ENCODE measurements at regions not wholly inside any gene's neighbourhood (a gene's known extent, or its start where the extent isn't known, plus 50 kb on each side); places are given as distances from the start of the nearest gene placed in this dataset.

GRCh38 chr5:10073441-10074104 lies 176.1 kb downstream of the ATPSCKMT start:
- no peaks in the 10 kb centered on the region for H3K36me3 ChIP-seq (ENCODE audit: insufficient read depth, low read length)
- TF ChIP-seq RAD21 (conservative IDR thresholded peaks at IDR 0.05) = no peak
- TF ChIP-seq EP300 (conservative IDR thresholded peaks at IDR 0.05; ENCODE audit: poor library complexity, severe bottlenecking) = no peak
- TF ChIP-seq POLR2AphosphoS5 (IDR thresholded peaks at IDR 0.05) = no peak
- TF ChIP-seq MXI1 (conservative IDR thresholded peaks at IDR 0.05; ENCODE audit: poor library complexity, severe bottlenecking) = no peak
- TF ChIP-seq TAF1 (IDR thresholded peaks at IDR 0.05; ENCODE audit: low read depth) = no peak
- no peak for TF ChIP-seq SMC3 (conservative IDR thresholded peaks at IDR 0.05; ENCODE audit: poor library complexity)
- no peak for TF ChIP-seq CTCF (IDR thresholded peaks at IDR 0.05; ENCODE audit: poor library complexity, severe bottlenecking)
- no peak for TF ChIP-seq EZH2 (IDR thresholded peaks at IDR 0.05; ENCODE audit: borderline replicate concordance, insufficient read depth, low read length, poor library complexity, severe bottlenecking)
- TF ChIP-seq, protein P1, sequence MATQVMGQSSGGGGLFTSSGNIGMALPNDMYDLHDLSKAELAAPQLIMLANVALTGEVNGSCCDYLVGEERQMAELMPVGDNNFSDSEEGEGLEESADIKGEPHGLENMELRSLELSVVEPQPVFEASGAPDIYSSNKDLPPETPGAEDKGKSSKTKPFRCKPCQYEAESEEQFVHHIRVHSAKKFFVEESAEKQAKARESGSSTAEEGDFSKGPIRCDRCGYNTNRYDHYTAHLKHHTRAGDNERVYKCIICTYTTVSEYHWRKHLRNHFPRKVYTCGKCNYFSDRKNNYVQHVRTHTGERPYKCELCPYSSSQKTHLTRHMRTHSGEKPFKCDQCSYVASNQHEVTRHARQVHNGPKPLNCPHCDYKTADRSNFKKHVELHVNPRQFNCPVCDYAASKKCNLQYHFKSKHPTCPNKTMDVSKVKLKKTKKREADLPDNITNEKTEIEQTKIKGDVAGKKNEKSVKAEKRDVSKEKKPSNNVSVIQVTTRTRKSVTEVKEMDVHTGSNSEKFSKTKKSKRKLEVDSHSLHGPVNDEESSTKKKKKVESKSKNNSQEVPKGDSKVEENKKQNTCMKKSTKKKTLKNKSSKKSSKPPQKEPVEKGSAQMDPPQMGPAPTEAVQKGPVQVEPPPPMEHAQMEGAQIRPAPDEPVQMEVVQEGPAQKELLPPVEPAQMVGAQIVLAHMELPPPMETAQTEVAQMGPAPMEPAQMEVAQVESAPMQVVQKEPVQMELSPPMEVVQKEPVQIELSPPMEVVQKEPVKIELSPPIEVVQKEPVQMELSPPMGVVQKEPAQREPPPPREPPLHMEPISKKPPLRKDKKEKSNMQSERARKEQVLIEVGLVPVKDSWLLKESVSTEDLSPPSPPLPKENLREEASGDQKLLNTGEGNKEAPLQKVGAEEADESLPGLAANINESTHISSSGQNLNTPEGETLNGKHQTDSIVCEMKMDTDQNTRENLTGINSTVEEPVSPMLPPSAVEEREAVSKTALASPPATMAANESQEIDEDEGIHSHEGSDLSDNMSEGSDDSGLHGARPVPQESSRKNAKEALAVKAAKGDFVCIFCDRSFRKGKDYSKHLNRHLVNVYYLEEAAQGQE (IDR thresholded peaks at IDR 0.05; ENCODE audit: borderline replicate concordance) = no peak
- H3K4me3 ChIP-seq (ENCODE audit: low read length) = no peak overlapping the region
- H2AFZ ChIP-seq (ENCODE audit: low read depth, low read length) = no peak overlapping the region
- no peak overlapping the region for H3K9ac ChIP-seq (ENCODE audit: low read length)
- H4K20me1 ChIP-seq (ENCODE audit: insufficient read depth) = no peaks in the 10 kb centered on the region
- H3K4me2 ChIP-seq (ENCODE audit: low read length) = no peak overlapping the region
- H3K9me2 ChIP-seq (ENCODE audit: insufficient read depth, low read length) = no peaks in the 10 kb centered on the region
- no peaks in the 10 kb centered on the region for H3K79me2 ChIP-seq (replicated peaks; ENCODE audit: insufficient read depth, low read length)
- H3K27ac ChIP-seq (ENCODE audit: low read length) = no peak overlapping the region
- H3F3A ChIP-seq (ENCODE audit: insufficient read depth, low read length, poor library complexity, severe bottlenecking) = no peaks in the 10 kb centered on the region
- H3K27me3 ChIP-seq (ENCODE audit: insufficient read depth, low read depth, low read length) = no peaks in the 10 kb centered on the region
- no peaks in the 10 kb centered on the region for H3K9me3 ChIP-seq (ENCODE audit: low read length)

DNA sequence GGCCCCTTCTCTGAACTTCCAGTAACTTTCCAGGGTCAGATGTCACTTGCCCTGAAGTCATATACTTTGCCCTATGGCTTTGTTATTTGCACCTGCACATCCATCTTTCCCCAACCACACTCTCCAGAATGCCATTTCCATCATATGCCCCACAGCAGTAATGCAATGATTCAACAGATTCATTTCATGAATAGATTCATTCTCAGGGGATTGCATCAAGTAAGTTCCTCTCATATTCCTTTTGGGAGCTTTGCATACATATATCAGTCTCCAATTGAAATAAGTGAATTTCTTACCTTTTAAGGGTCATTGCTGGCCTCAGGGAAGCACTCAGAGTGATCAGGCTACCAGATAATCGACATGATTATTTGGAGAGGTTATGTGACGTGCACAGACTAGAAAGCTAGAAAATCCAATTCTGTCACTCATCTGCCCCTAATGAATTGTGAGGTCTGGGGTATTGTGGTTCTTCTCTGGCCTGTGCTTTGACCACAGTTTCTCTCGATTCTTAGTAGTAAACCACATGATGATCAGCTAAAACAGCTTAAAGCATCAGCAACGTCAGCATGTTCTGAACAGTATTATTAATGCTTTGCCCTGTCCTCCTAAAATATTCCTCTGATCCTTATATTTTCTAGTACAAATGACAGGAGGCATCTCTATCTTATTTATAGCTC lies 179.9 kb downstream of the ATPSCKMT start:
- no peak overlapping the region for H3K9ac ChIP-seq (ENCODE audit: low read length)
- H3K79me2 ChIP-seq (replicated peaks; ENCODE audit: insufficient read depth, low read length) = no peaks in the 10 kb centered on the region
- no peaks in the 10 kb centered on the region for H3K27me3 ChIP-seq (ENCODE audit: insufficient read depth, low read depth, low read length)
- no peaks in the 10 kb centered on the region for H3K9me2 ChIP-seq (ENCODE audit: insufficient read depth, low read length)
- no peak overlapping the region for H2AFZ ChIP-seq (ENCODE audit: low read depth, low read length)
- H3K4me3 ChIP-seq (ENCODE audit: low read length) = no peak overlapping the region
- no peaks in the 10 kb centered on the region for H4K20me1 ChIP-seq (ENCODE audit: insufficient read depth)
- no peak overlapping the region for H3K4me2 ChIP-seq (ENCODE audit: low read length)
- H3F3A ChIP-seq (ENCODE audit: insufficient read depth, low read length, poor library complexity, severe bottlenecking) = no peaks in the 10 kb centered on the region
- no peaks in the 10 kb centered on the region for H3K36me3 ChIP-seq (ENCODE audit: insufficient read depth, low read length)
- no peak overlapping the region for H3K27ac ChIP-seq (ENCODE audit: low read length)
- TF ChIP-seq TAF1 (IDR thresholded peaks at IDR 0.05; ENCODE audit: low read depth) (no peak), EP300 (conservative IDR thresholded peaks at IDR 0.05; ENCODE audit: poor library complexity, severe bottlenecking) (no peak), MXI1 (conservative IDR thresholded peaks at IDR 0.05; ENCODE audit: poor library complexity, severe bottlenecking) (no peak), CTCF (IDR thresholded peaks at IDR 0.05; ENCODE audit: poor library complexity, severe bottlenecking) (no peak), EZH2 (IDR thresholded peaks at IDR 0.05; ENCODE audit: borderline replicate concordance, insufficient read depth, low read length, poor library complexity, severe bottlenecking) (no peak)
- H3K9me3 ChIP-seq (ENCODE audit: low read length) = no peaks in the 10 kb centered on the region

Measured in neural cell (in vitro differentiated cells).